ENCODE measurements at regions not wholly inside any gene's neighbourhood (a gene's known extent, or its start where the extent isn't known, plus 50 kb on each side); places are given as distances from the start of the nearest gene placed in this dataset.

GRCh38 chr3:154955907-154956533 is 124.1 kb upstream of the MME start:
- TF ChIP-seq CTCF (IDR thresholded peaks at IDR 0.05), result no peak
- no peak overlapping the region for H3K27ac Mint-ChIP-seq (ENCODE audit: unreplicated experiment)
- H3K4me3 Mint-ChIP-seq (ENCODE audit: unreplicated experiment), result no peak overlapping the region
- H3K36me3 Mint-ChIP-seq (ENCODE audit: low read depth), result no peaks in the 10 kb centered on the region
- H3K4me1 Mint-ChIP-seq (ENCODE audit: low read depth), result no peaks in the 10 kb centered on the region
- peaks cover 9% of the 10 kb centered on the region for H3K9me3 Mint-ChIP-seq (ENCODE audit: low read depth)
- H3K27me3 Mint-ChIP-seq (ENCODE audit: low read depth), result no peaks in the 10 kb centered on the region
- DNase-seq (ENCODE audit: low spot score), result no peak

DNA sequence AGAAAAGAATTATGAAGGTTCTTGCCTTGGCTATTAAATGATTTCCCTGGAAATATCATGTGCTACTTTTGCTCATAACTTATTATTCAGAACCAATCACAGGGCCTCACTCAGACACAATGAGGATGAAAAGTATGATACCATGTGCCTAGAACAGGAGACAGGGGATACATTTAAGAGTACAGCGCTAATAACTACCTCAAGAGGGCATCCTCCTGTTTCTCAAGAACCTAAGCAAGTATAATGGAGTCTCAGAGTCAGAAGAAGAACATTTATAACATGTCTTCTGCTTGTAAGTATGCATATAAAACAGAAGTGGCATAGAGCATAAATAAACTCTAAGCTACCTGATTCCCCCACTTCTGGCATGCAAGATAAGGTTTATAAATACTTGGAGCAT is 125.4 kb upstream of the MME start:
- no peaks in the 10 kb centered on the region for H3K27me3 Mint-ChIP-seq (ENCODE audit: low read depth)
- no peak overlapping the region for H3K4me3 Mint-ChIP-seq (ENCODE audit: unreplicated experiment)
- no peaks in the 10 kb centered on the region for H3K36me3 Mint-ChIP-seq (ENCODE audit: low read depth)
- no peaks in the 10 kb centered on the region for H3K4me1 Mint-ChIP-seq (ENCODE audit: low read depth)
- no peak for DNase-seq (ENCODE audit: low spot score)
- TF ChIP-seq CTCF (IDR thresholded peaks at IDR 0.05), result peak; percentile 75
- no peak overlapping the region for H3K27ac Mint-ChIP-seq (ENCODE audit: unreplicated experiment)
- H3K9me3 Mint-ChIP-seq (ENCODE audit: low read depth), result peaks cover 9% of the 10 kb centered on the region

GRCh38 chr3:154953538-154953937 is 126.6 kb upstream of the MME start:
- H3K9me3 Mint-ChIP-seq (ENCODE audit: low read depth), result peaks cover 17% of the 10 kb centered on the region
- H3K36me3 Mint-ChIP-seq (ENCODE audit: low read depth), result peaks cover 4% of the 10 kb centered on the region
- H3K4me3 Mint-ChIP-seq (ENCODE audit: unreplicated experiment), result no peak overlapping the region
- no peaks in the 10 kb centered on the region for H3K4me1 Mint-ChIP-seq (ENCODE audit: low read depth)
- H3K27ac Mint-ChIP-seq (ENCODE audit: unreplicated experiment), result no peak overlapping the region
- no peak for TF ChIP-seq CTCF (IDR thresholded peaks at IDR 0.05)
- no peak for DNase-seq (ENCODE audit: low spot score)
- H3K27me3 Mint-ChIP-seq (ENCODE audit: low read depth), result no peaks in the 10 kb centered on the region

DNA sequence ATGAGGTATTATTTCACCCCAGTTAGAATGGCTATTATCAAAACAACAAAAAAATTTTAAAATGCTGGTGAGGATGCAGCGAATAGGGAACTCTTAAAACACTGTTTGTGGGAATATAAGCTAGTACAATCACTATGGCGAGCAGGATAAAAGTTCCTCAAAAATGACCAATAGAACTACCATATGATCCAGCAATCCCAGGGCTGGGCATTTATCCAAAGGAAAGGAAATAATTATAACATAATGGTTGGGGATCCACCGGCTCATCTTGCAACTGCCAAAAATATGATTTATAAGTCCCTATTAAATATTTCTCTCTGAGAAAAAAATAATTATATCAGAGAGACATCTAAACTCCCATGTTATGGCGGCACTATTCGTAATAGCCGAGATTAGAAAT is 127.6 kb upstream of the MME start:
- Mint-ChIP-seq H3K4me1 (ENCODE audit: low read depth) (no peaks in the 10 kb centered on the region), H3K36me3 (ENCODE audit: low read depth) (peaks cover 4% of the 10 kb centered on the region), H3K27me3 (ENCODE audit: low read depth) (peaks cover 3% of the 10 kb centered on the region), H3K4me3 (ENCODE audit: unreplicated experiment) (no peak overlapping the region), H3K9me3 (ENCODE audit: low read depth) (peaks cover 17% of the 10 kb centered on the region), H3K27ac (ENCODE audit: unreplicated experiment) (no peak overlapping the region)
- TF ChIP-seq CTCF (IDR thresholded peaks at IDR 0.05), result no peak
- no peak for DNase-seq (ENCODE audit: low spot score)

DNA sequence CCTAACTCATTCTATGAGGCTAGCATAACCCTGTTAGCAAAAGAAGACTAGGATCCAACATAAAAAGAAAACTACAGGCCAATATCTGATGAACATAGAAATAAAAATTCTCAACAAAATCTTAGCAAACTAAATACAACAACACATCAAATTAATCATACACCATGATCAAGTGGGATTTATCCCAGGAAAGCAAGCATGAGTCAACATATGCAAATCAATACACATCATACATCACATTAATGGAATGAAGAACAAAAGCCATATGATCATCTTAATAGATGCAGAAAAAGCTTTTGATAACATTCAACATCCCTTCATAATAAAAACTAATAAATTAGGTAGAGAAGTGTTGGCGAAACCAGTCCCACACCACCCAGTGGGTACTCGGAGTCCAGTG is 136.1 kb upstream of the MME start:
- Mint-ChIP-seq H3K9me3 (ENCODE audit: low read depth) (peaks cover 30% of the 10 kb centered on the region), H3K4me1 (ENCODE audit: low read depth) (no peaks in the 10 kb centered on the region), H3K4me3 (ENCODE audit: unreplicated experiment) (no peak overlapping the region), H3K27me3 (ENCODE audit: low read depth) (peaks cover 3% of the 10 kb centered on the region), H3K36me3 (ENCODE audit: low read depth) (no peaks in the 10 kb centered on the region), H3K27ac (ENCODE audit: unreplicated experiment) (no peak overlapping the region)
- no peak for TF ChIP-seq CTCF (IDR thresholded peaks at IDR 0.05)
- no peak for DNase-seq (ENCODE audit: low spot score)
